HepG2 (cell line): ENCODE measurements at regions not wholly inside any gene's neighbourhood (a gene's known extent, or its start where the extent isn't known, plus 50 kb on each side); places are given as distances from the start of the nearest gene placed in this dataset.

ENCODE experiments used
- DBP ChIP-seq: sonication (generic); formaldehyde crosslinking; IDR thresholded peaks from 2 replicates; pipeline ENCODE4 v1.4.0; 2020; ENCODE audit warnings: missing genetic modification reagents; ENCODE audit errors: not compliant biosample characterization
- NFE2 ChIP-seq: sonication (generic); formaldehyde crosslinking; IDR thresholded peaks from 2 replicates; pipeline ENCODE4 v1.4.0; 2020; ENCODE audit warnings: missing genetic modification reagents
- NRL ChIP-seq: sonication (generic); formaldehyde crosslinking; IDR thresholded peaks from 2 replicates; pipeline ENCODE4 v1.5.0; 2020; ENCODE audit warnings: missing genetic modification reagents, mild to moderate bottlenecking, moderate library complexity, borderline replicate concordance
- RERE ChIP-seq: IDR thresholded peaks from 2 replicates; pipeline ENCODE4 v1.6.1; 2016; ENCODE audit warnings: low read depth, missing genetic modification reagents, missing compliant biosample characterization
- SUZ12 ChIP-seq: fragments of 150-350 bp; IDR thresholded peaks from 2 replicates; pipeline ENCODE4 v1.6.1; 2014; ENCODE audit warnings: low read depth, low read length
- TEAD2 ChIP-seq: sonication (generic); formaldehyde crosslinking; IDR thresholded peaks from 2 replicates; pipeline ENCODE4 v1.9.0; 2021; ENCODE audit warnings: missing genetic modification reagents
- ZNF569 ChIP-seq: sonication (generic); formaldehyde crosslinking; IDR thresholded peaks from 2 replicates; pipeline ENCODE4 v1.5.0; 2020; ENCODE audit warnings: mild to moderate bottlenecking, missing genetic modification reagents, moderate library complexity, borderline replicate concordance
- ZNF788 ChIP-seq: sonication (generic); formaldehyde crosslinking; IDR thresholded peaks from 2 replicates; pipeline ENCODE4 v1.5.0; 2020; ENCODE audit warnings: mild to moderate bottlenecking, missing genetic modification reagents, borderline replicate concordance
- ZSCAN31 ChIP-seq: sonication (generic); formaldehyde crosslinking; IDR thresholded peaks from 2 replicates; pipeline ENCODE4 v1.5.0; 2020; ENCODE audit warnings: low read depth, mild to moderate bottlenecking, missing genetic modification reagents
- ZUFSP ChIP-seq: sonication (generic); formaldehyde crosslinking; IDR thresholded peaks from 2 replicates; pipeline ENCODE4 v1.9.0; 2021; ENCODE audit warnings: missing genetic modification reagents, mild to moderate bottlenecking, borderline replicate concordance

- no peak for TF ChIP-seq RERE (CRISPR knock-in tag)
- TF ChIP-seq TEAD2 (CRISPR knock-in tag) = no peak
- TF ChIP-seq ZNF788 (CRISPR knock-in tag) = no peak
- no peak for TF ChIP-seq ZUFSP
- no peak for TF ChIP-seq ZNF569
- TF ChIP-seq NRL (CRISPR knock-in tag) = no peak
- no peak for TF ChIP-seq ZSCAN31 (CRISPR knock-in tag)
- TF ChIP-seq DBP (CRISPR knock-in tag) = no peak
- TF ChIP-seq SUZ12 = no peak
- no peak for TF ChIP-seq NFE2 (CRISPR knock-in tag)
Observed at GRCh38 chr6:4345543-4345942, 210.2 kb upstream of the ECI2 start (continued).
